MCF 10A (cell line): ENCODE measurements at regions not wholly inside any gene's neighbourhood (a gene's known extent, or its start where the extent isn't known, plus 50 kb on each side); places are given as distances from the start of the nearest gene placed in this dataset.
"Not testable (repeated sequence)": the region's sequence is repeated elsewhere in the genome, so short reads cannot be mapped to it uniquely, and the experiment has no call there.

Experiments used
- BruUV-seq: library from RNA; stranded (reverse); fragments of 400-500 nt; replicated peaks from 2 replicates; lab custom pipeline; 2021; lab: Mats Ljungman, UMichigan
- CTCF ChIA-PET: fragments of 300-600 bp; sonication (Branson Sonifier 250); formaldehyde crosslinking; extraction: SDS; loops from one replicate; lab custom pipeline; 2021; ENCODE audit warnings: antibody characterized with exemption, inconsistent platforms; lab: Yijun Ruan, JAX
- POLR2A ChIA-PET: fragments of 300-600, 350-650 bp; sonication (Branson Sonifier 250); formaldehyde crosslinking; extraction: SDS; loops from one replicate; lab custom pipeline; 2020; ENCODE audit warnings: antibody characterized with exemption, inconsistent platforms; lab: Yijun Ruan, JAX
- DNase-seq: peaks from one replicate; pipeline ENCODE4 v3.0.0-alpha.2; 2018; ENCODE audit not compliant: unreplicated experiment
- H3K27ac Mint-ChIP-seq: one replicate; pipeline ENCODE4 v1.8.0; 2022; ENCODE audit warnings: mild to moderate bottlenecking, low read depth, mixed read lengths; ENCODE audit not compliant: unreplicated experiment
- H3K27me3 Mint-ChIP-seq: one replicate; pipeline ENCODE4 v1.8.0; 2022; ENCODE audit warnings: mixed read lengths; ENCODE audit not compliant: insufficient read depth, unreplicated experiment
- H3K36me3 Mint-ChIP-seq: one replicate; pipeline ENCODE4 v1.8.0; 2022; ENCODE audit warnings: mild to moderate bottlenecking, moderate library complexity, mixed read lengths; ENCODE audit not compliant: insufficient read depth, unreplicated experiment
- H3K4me1 Mint-ChIP-seq: one replicate; pipeline ENCODE4 v1.8.0; 2022; ENCODE audit warnings: mixed read lengths; ENCODE audit not compliant: insufficient read depth, unreplicated experiment
- H3K4me3 Mint-ChIP-seq: one replicate; pipeline ENCODE4 v1.8.0; 2022; ENCODE audit warnings: mild to moderate bottlenecking, moderate library complexity, mixed read lengths; ENCODE audit not compliant: unreplicated experiment
- H3K9me3 Mint-ChIP-seq: one replicate; pipeline ENCODE4 v1.8.0; 2022; ENCODE audit warnings: mixed read lengths; ENCODE audit not compliant: unreplicated experiment
- intact Hi-C: fragments of 100-400 bp; cut with micrococcal nuclease; formaldehyde crosslinking; loops from 2 replicates; pipeline ENCODE4 v1.14.1; 2022
- TF ChIP-seq, protein P1 (sequence below): fragments of 200-600 bp; IDR thresholded peaks from one replicate; pipeline ENCODE4 v1.8.0; 2022; ENCODE audit warnings: antibody characterized with exemption, mild to moderate bottlenecking; ENCODE audit not compliant: unreplicated experiment

DNA sequence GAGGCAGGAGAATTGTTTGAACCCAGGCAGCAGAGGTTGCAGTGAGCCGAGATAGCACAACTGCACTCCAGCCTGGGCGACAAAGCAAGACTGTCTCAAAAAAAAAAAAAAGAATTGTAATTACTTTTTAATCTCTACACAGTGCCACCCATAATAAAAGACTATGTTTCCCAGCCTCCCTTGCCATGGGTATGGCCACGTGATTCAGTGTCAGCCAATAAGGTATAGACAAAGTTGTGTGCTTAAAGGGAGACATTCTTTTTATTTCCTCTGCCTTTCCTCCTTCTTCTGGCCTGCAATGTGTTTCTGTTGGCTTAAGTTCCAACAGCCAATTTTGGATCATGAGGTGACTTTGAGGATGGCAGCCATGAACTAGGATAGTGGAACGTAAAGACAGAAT is 406.9 kb downstream of the LNPK start:
- Mint-ChIP-seq H3K36me3 (no peaks in the 10 kb centered on the region), H3K4me3 (no peak overlapping the region), H3K9me3 (no peaks in the 10 kb centered on the region), H3K27me3 (no peaks in the 10 kb centered on the region), H3K4me1 (peaks cover 7% of the 10 kb centered on the region), H3K27ac (no peak overlapping the region)
- CTCF ChIA-PET = no interaction called here
- POLR2A ChIA-PET = no interaction called here
- no TSS peak for BruUV-seq
- intact Hi-C loops = no loop called here
- DNase-seq = no peak
- TF ChIP-seq, protein P1, sequence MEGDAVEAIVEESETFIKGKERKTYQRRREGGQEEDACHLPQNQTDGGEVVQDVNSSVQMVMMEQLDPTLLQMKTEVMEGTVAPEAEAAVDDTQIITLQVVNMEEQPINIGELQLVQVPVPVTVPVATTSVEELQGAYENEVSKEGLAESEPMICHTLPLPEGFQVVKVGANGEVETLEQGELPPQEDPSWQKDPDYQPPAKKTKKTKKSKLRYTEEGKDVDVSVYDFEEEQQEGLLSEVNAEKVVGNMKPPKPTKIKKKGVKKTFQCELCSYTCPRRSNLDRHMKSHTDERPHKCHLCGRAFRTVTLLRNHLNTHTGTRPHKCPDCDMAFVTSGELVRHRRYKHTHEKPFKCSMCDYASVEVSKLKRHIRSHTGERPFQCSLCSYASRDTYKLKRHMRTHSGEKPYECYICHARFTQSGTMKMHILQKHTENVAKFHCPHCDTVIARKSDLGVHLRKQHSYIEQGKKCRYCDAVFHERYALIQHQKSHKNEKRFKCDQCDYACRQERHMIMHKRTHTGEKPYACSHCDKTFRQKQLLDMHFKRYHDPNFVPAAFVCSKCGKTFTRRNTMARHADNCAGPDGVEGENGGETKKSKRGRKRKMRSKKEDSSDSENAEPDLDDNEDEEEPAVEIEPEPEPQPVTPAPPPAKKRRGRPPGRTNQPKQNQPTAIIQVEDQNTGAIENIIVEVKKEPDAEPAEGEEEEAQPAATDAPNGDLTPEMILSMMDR = no peak

DNA sequence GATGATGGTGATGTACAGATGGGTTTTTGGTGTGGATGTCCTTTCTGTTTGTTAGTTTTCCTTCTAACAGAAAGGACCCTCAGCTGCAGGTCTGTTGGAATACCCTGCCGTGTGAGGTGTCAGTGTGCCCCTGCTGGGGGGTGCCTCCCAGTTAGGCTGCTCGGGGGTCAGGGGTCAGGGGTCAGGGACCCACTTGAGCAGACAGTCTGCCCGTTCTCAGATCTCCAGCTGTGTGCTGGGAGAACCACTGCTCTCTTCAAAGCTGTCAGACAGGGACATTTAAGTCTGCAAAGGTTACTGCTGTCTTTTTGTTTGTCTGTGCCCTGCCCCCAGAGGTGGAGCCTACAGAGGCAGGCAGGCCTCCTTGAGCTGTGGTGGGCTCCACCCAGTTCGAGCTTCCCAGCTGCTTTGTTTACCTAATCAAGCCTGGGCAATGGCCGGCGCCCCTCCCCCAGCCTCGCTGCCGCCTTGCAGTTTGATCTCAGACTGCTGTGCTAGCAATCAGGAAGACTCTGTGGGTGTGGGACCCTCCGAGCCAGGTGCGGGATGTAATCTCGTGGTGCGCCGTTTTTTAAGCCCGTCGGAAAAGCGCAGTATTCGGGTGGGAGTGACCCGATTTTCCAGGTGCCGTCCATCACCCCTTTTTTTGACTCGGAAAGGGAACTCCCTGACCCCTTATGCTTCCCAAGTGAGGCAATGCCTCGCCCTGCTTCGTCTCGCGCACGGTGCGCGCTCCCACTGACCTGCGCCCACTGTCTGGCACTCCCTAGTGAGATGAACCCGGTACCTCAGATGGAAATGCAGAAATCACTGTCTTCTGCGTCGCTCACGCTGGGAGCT is 408.2 kb downstream of the LNPK start:
- H3K36me3 Mint-ChIP-seq, H3K4me1 Mint-ChIP-seq, POLR2A ChIA-PET, H3K4me3 Mint-ChIP-seq, intact Hi-C loops, DNase-seq, H3K9me3 Mint-ChIP-seq, H3K27ac Mint-ChIP-seq, BruUV-seq, CTCF ChIA-PET, H3K27me3 Mint-ChIP-seq: not testable (repeated sequence)

DNA sequence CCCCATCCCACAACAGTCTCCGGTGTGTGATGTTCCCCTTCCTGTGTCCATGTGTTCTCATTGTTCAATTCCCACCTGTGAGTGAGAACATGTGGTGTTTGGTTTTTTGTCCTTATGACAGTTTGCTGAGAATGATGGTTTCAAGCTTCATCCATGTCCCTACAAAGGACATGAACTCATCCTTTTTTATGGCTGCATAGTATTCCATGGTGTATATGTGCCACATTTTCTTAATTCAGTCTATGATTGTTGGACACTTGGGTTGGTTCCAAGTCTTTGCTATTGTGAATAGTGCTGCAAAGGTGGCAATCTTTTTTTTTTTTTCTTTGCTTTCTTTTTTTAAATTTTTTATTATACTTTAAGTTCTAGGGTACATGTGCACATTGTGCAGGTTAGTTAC is 406.7 kb upstream of the ATP5MC3 start:
- H3K36me3 Mint-ChIP-seq, BruUV-seq, H3K27ac Mint-ChIP-seq, H3K9me3 Mint-ChIP-seq, H3K4me3 Mint-ChIP-seq, POLR2A ChIA-PET, H3K4me1 Mint-ChIP-seq, DNase-seq, intact Hi-C loops, H3K27me3 Mint-ChIP-seq: not testable (repeated sequence)
- CTCF ChIA-PET = interaction anchor here (0.6 kb wide), 2 partner anchors 10 to 1990 kb away, joined by 3 to 6 read pairs; no protein-coding TSS in a partner anchor

DNA sequence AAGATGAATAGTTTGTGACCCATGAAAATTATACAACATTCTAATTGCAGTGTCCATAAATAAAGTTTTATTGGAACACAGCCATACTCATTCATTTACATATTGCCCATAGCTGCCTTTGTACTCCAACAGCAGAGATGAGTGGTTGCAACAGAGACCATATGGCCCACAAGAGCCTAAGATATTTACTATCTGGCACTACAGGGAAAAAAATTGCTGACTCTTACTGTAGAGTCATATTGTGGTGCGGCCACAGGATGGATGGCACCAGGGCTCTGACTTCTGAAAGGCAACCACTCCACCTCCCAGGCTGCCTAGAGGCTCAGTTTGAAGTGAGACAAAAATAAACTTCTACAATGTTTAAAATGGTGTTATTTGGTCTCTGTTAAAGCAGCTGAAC is 404.0 kb upstream of the ATP5MC3 start:
- intact Hi-C loops = no loop called here
- H3K4me1 Mint-ChIP-seq = no peaks in the 10 kb centered on the region
- H3K36me3 Mint-ChIP-seq = no peaks in the 10 kb centered on the region
- H3K27ac Mint-ChIP-seq = no peak overlapping the region
- ChIA-PET POLR2A (interaction anchor here (1.0 kb wide), 1 partner anchor 14 kb away, joined by 4 read pairs; no protein-coding TSS in a partner anchor), CTCF (no interaction called here)
- no TSS peak for BruUV-seq
- no peaks in the 10 kb centered on the region for H3K9me3 Mint-ChIP-seq
- no peak for DNase-seq
- TF ChIP-seq, protein P1 = no peak
- no peak overlapping the region for H3K4me3 Mint-ChIP-seq
- H3K27me3 Mint-ChIP-seq = no peaks in the 10 kb centered on the region

DNA sequence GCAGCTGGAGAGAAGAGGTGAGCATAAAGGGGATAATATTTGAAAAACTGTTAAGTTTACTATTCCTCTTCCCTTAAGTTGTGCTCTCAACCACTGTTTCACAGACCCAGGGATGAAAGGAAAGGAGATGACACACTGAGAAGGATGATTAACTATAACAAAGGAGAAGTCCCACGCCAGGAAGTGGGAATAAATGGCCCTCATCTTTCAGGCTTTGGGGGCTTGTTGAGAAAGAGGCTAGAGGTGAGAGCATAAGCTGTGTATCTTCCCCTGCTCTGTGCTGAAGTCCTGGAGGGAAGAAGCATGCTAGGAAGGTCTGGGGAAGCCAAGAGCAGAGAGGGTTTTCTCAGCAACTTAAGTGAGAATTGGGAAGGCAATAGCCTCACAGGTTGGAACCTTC is 399.1 kb upstream of the ATP5MC3 start:
- H3K4me1 Mint-ChIP-seq = no peaks in the 10 kb centered on the region
- POLR2A ChIA-PET = no interaction called here
- H3K27me3 Mint-ChIP-seq = no peaks in the 10 kb centered on the region
- no peak overlapping the region for H3K27ac Mint-ChIP-seq
- CTCF ChIA-PET = no interaction called here
- no peak for DNase-seq
- no peak overlapping the region for H3K4me3 Mint-ChIP-seq
- TF ChIP-seq, protein P1 = no peak
- H3K9me3 Mint-ChIP-seq = no peaks in the 10 kb centered on the region
- H3K36me3 Mint-ChIP-seq = no peaks in the 10 kb centered on the region
- intact Hi-C loops = no loop called here
- no TSS peak for BruUV-seq
